Suprapubic skin (tissue), 4 donors: ENCODE measurements at regions not wholly inside any gene's neighbourhood (a gene's known extent, or its start where the extent isn't known, plus 50 kb on each side); places are given as distances from the start of the nearest gene placed in this dataset.

Experiments used
- DNase-seq, 2 donors: peaks; one replicate each; pipeline ENCODE4 v3.0.0-alpha.2; 2019; ENCODE audit warnings: low spot score in 2 of 2
- H3K27ac ChIP-seq: fragments of 200-600 bp; sonication (generic); one replicate; pipeline ENCODE4 v1.5.1; 2019
- H3K27me3 ChIP-seq: fragments of 200-600 bp; sonication (generic); one replicate; pipeline ENCODE4 v1.5.1; 2019
- H3K36me3 ChIP-seq: fragments of 200-600 bp; sonication (generic); one replicate; pipeline ENCODE4 v1.5.1; 2019
- H3K4me1 ChIP-seq: fragments of 200-600 bp; sonication (generic); one replicate; pipeline ENCODE4 v1.5.1; 2019
- H3K4me3 ChIP-seq: fragments of 200-600 bp; sonication (generic); one replicate; pipeline ENCODE4 v1.5.1; 2019; ENCODE audit warnings: mild to moderate bottlenecking
- H3K9me3 ChIP-seq: fragments of 200-600 bp; sonication (generic); one replicate; pipeline ENCODE4 v1.5.1; 2019
- EP300 ChIP-seq: sonication (generic); formaldehyde crosslinking; IDR thresholded peaks from one replicate; pipeline ENCODE4 v1.6.1; 2017; ENCODE audit warnings: antibody characterized with exemption
- POLR2A ChIP-seq, 2 donors: fragments of 450-650 bp; IDR thresholded peaks; one replicate each; pipeline ENCODE4 v1.6.1; 2017; ENCODE audit warnings: antibody characterized with exemption in 2 of 2, mild to moderate bottlenecking in 2 of 2, moderate library complexity in 2 of 2
- POLR2AphosphoS5 ChIP-seq, 3 donors: sonication (generic); formaldehyde crosslinking; IDR thresholded peaks; one replicate each; pipeline ENCODE4 v1.6.1; 2017; ENCODE audit warnings: antibody characterized with exemption in 3 of 3
- WGBS: methylation state at CpG from one replicate; pipeline ENCODE4 v1.1.5; 2018; 5-methylcytosine and 5-hydroxymethylcytosine counted together
- TF ChIP-seq, protein P1 (sequence below), 2 donors: fragments of 200-600 bp in 1 of 2; fragments of 450-650 bp in 1 of 2; sonication (generic) in 1 of 2; IDR thresholded peaks; one replicate each; pipeline ENCODE4 v1.5.1; 2016 to 2019; ENCODE audit warnings: antibody characterized with exemption in 2 of 2, mild to moderate bottlenecking in 1 of 2, moderate library complexity in 1 of 2

DNA sequence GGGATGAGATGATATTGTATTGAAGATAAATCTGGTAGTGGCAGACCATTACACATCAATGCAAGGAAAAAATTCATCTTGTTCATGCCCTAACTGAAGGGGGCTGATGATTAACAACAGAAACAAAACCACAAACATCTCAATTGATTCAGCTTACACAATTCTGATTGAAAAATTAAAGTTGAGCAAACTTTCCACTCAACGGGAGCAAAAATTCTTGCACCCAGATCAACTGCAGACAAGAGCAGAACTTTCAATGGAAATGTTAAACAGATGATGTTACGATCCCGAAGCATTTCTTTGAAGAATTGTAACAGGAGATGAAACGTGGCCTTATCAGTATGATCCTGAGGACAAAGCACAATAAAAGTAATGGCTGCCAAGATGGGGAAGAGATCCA, 172.4 kb upstream of the SOX5 start:
- H3K4me1 ChIP-seq = peaks cover 13% of the 10 kb centered on the region
- WGBS = 58% methylated on average over 4 of the region's 4 CpGs

DNA sequence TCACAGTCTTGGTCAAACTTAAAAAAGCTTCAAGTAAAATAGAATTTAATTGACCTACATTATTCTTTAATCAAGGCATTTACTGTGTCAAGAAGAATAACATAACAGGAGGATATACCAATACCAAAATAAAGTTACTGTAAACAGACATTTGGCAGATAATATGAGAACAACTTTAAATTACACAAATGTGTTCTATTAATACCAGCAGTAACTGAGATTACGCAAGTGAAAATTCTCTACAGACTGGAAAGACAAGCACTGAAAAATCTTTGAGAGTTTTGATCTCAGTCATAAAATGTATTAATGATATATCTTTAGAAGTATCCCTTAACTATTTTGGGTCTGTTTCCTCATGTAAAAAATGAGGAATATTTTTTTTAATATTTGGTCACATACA, 169.2 kb upstream of the SOX5 start:
- no peak overlapping the region for H3K4me3 ChIP-seq
- H3K27ac ChIP-seq = no peak overlapping the region
- H3K36me3 ChIP-seq = no peaks in the 10 kb centered on the region
- TF ChIP-seq, protein P1, sequence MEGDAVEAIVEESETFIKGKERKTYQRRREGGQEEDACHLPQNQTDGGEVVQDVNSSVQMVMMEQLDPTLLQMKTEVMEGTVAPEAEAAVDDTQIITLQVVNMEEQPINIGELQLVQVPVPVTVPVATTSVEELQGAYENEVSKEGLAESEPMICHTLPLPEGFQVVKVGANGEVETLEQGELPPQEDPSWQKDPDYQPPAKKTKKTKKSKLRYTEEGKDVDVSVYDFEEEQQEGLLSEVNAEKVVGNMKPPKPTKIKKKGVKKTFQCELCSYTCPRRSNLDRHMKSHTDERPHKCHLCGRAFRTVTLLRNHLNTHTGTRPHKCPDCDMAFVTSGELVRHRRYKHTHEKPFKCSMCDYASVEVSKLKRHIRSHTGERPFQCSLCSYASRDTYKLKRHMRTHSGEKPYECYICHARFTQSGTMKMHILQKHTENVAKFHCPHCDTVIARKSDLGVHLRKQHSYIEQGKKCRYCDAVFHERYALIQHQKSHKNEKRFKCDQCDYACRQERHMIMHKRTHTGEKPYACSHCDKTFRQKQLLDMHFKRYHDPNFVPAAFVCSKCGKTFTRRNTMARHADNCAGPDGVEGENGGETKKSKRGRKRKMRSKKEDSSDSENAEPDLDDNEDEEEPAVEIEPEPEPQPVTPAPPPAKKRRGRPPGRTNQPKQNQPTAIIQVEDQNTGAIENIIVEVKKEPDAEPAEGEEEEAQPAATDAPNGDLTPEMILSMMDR (IDR thresholded peaks at IDR 0.05) = no peak
- TF ChIP-seq EP300 (no peak), POLR2A (IDR thresholded peaks at IDR 0.05) (no peak), POLR2AphosphoS5 (IDR thresholded peaks at IDR 0.05) (no peak)
- no peaks in the 10 kb centered on the region for H3K9me3 ChIP-seq
- H3K27me3 ChIP-seq = no peaks in the 10 kb centered on the region
- WGBS = 36% methylated on average over 1 of the region's 1 CpG
- H3K4me1 ChIP-seq = peaks cover 13% of the 10 kb centered on the region
- DNase-seq = no peak

More for the DNA sequence above, 172.4 kb upstream of the SOX5 start:
- no peak for DNase-seq
- no peaks in the 10 kb centered on the region for H3K27me3 ChIP-seq
- H3K36me3 ChIP-seq = no peaks in the 10 kb centered on the region
- H3K27ac ChIP-seq = no peak overlapping the region
- no peak overlapping the region for H3K4me3 ChIP-seq
- no peak for TF ChIP-seq EP300
- TF ChIP-seq, protein P1 (IDR thresholded peaks at IDR 0.05) = no peak
- no peak for TF ChIP-seq POLR2AphosphoS5 (IDR thresholded peaks at IDR 0.05)
- TF ChIP-seq POLR2A (IDR thresholded peaks at IDR 0.05) = no peak
- H3K9me3 ChIP-seq = no peaks in the 10 kb centered on the region

DNA sequence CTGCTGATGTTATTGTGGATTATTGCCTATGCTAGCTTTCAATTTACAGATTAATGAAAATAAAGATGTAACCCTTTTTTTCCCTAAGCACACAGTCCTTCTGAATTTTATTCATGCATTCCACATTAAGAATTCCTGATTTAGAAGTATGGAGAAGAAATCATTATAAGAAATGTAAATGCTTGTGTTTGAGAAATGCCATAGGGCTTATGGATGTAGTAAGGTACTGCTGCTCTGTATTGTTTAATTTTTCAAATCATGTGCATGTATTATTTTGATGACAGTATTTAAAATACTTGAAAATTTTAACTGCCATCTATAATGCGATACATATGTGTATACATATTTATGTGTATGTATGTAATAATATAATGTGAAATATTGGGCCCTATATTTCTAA, 167.1 kb upstream of the SOX5 start:
- TF ChIP-seq EP300 (no peak), POLR2AphosphoS5 (IDR thresholded peaks at IDR 0.05) (no peak), POLR2A (IDR thresholded peaks at IDR 0.05) (no peak)
- TF ChIP-seq, protein P1 (IDR thresholded peaks at IDR 0.05) = no peak
- no peak overlapping the region for H3K4me3 ChIP-seq

DNA sequence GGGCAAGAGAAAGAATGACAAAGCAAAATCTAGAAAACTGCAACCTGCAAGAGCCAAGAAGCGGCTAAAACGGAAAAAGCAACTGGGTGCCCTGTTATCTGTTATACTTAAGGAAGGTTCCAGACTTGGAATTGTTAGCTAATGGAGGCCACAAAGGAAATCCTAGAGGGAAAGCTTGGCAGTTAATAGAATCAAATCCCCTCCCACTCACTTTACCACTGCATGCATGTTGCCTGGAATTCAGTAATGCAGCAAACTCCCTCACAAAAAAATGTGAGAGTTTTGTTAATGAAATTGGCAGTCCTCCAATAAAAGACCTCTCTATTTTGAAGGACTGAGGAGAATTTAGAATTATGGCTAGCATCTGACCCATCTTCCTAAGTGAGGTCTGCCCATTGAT, 164.2 kb upstream of the SOX5 start:
- 93% methylated on average over 2 of the region's 2 CpGs for WGBS
- no peak overlapping the region for H3K4me3 ChIP-seq
- no peak for DNase-seq
- H3K9me3 ChIP-seq = no peaks in the 10 kb centered on the region
- H3K27ac ChIP-seq = no peak overlapping the region
- H3K4me1 ChIP-seq = peaks cover 8% of the 10 kb centered on the region
- no peaks in the 10 kb centered on the region for H3K27me3 ChIP-seq
- no peaks in the 10 kb centered on the region for H3K36me3 ChIP-seq
- TF ChIP-seq, protein P1 (IDR thresholded peaks at IDR 0.05) = no peak
- no peak for TF ChIP-seq EP300
- TF ChIP-seq POLR2AphosphoS5 (IDR thresholded peaks at IDR 0.05) = no peak
- TF ChIP-seq POLR2A (IDR thresholded peaks at IDR 0.05) = no peak

More for the DNA sequence above, 167.1 kb upstream of the SOX5 start:
- H3K27me3 ChIP-seq = no peaks in the 10 kb centered on the region
- no peak for DNase-seq
- WGBS = 50% methylated on average over 1 of the region's 1 CpG
- no peaks in the 10 kb centered on the region for H3K36me3 ChIP-seq
- no peak overlapping the region for H3K27ac ChIP-seq
- H3K9me3 ChIP-seq = no peaks in the 10 kb centered on the region
- peaks cover 13% of the 10 kb centered on the region for H3K4me1 ChIP-seq

DNA sequence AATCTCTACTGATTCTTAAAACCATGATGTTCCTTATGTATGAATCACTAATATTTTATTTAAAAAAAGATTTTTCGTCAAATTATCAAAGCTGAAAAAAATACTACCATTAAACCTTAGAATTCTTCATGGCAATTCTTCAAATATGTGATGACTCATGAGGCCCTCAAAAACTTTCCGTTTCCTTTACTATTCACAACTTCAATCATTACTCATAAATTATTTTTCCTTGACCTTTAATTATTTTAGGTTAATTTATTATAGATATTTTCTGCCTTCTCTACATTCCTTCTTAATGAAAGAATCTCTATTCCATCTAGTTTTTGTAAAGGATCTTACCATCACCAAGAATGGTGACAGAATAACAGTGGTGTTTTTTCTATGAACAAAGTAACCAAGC, 162.1 kb upstream of the SOX5 start:
- 46% methylated on average over 2 of the region's 2 CpGs for WGBS

More for the DNA sequence above, 162.1 kb upstream of the SOX5 start:
- DNase-seq = no peak
- Histone ChIP-seq H3K4me1 (no peaks in the 10 kb centered on the region), H3K36me3 (no peaks in the 10 kb centered on the region), H3K27me3 (no peaks in the 10 kb centered on the region), H3K9me3 (no peaks in the 10 kb centered on the region), H3K4me3 (no peak overlapping the region), H3K27ac (no peak overlapping the region)
- TF ChIP-seq, protein P1 (IDR thresholded peaks at IDR 0.05) = no peak
- TF ChIP-seq POLR2AphosphoS5 (IDR thresholded peaks at IDR 0.05) (no peak), EP300 (no peak), POLR2A (IDR thresholded peaks at IDR 0.05) (no peak)
